C4-2B (cell line): ENCODE measurements at regions not wholly inside any gene's neighbourhood (a gene's known extent, or its start where the extent isn't known, plus 50 kb on each side); places are given as distances from the start of the nearest gene placed in this dataset.

Source experiments
- ZFX ChIP-seq: fragments of 450-650 bp; IDR thresholded peaks from 2 replicates; pipeline ENCODE4 v1.6.1; 2017
- TF ChIP-seq, protein P1 (sequence below): fragments of 450-650 bp; conservative IDR thresholded peaks from 2 replicates; pipeline ENCODE4 v1.5.1; 2017; ENCODE audit warnings: mild to moderate bottlenecking

GRCh38 chr6:14713008-14713960 is 532.6 kb upstream of the JARID2 start:
- TF ChIP-seq, protein P1, sequence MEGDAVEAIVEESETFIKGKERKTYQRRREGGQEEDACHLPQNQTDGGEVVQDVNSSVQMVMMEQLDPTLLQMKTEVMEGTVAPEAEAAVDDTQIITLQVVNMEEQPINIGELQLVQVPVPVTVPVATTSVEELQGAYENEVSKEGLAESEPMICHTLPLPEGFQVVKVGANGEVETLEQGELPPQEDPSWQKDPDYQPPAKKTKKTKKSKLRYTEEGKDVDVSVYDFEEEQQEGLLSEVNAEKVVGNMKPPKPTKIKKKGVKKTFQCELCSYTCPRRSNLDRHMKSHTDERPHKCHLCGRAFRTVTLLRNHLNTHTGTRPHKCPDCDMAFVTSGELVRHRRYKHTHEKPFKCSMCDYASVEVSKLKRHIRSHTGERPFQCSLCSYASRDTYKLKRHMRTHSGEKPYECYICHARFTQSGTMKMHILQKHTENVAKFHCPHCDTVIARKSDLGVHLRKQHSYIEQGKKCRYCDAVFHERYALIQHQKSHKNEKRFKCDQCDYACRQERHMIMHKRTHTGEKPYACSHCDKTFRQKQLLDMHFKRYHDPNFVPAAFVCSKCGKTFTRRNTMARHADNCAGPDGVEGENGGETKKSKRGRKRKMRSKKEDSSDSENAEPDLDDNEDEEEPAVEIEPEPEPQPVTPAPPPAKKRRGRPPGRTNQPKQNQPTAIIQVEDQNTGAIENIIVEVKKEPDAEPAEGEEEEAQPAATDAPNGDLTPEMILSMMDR, result no peak
- TF ChIP-seq ZFX, result no peak
